ENCODE measurements at regions not wholly inside any gene's neighbourhood (a gene's known extent, or its start where the extent isn't known, plus 50 kb on each side); places are given as distances from the start of the nearest gene placed in this dataset.
A peak's percentile ranks its signal among the peaks of the same experiment; 100 is the strongest.
"Not testable (repeated sequence)": the region's sequence is repeated elsewhere in the genome, so short reads cannot be mapped to it uniquely, and the experiment has no call there.

GRCh38 chr5:96322217-96322616 lies 110.8 kb downstream of the PCSK1 start:
- H3K4me3 ChIP-seq (ENCODE audit: low read depth, low read length), result no peak overlapping the region
- DNase-seq (ENCODE audit: low read depth), result no peak

GRCh38 chr5:96321345-96321744 lies 111.7 kb downstream of the PCSK1 start:
- DNase-seq (ENCODE audit: low read depth), result no peak
- no peak overlapping the region for H3K4me3 ChIP-seq (ENCODE audit: low read depth, low read length)

GRCh38 chr5:96320797-96321196 lies 112.3 kb downstream of the PCSK1 start:
- H3K4me3 ChIP-seq (ENCODE audit: low read depth, low read length), result no peak overlapping the region
- DNase-seq (ENCODE audit: low read depth), result no peak

- not testable (repeated sequence) for H3K4me3 ChIP-seq (ENCODE audit: low read depth, low read length); DNase-seq (ENCODE audit: low read depth)
Observed at GRCh38 chr5:96319981-96320739, 112.9 kb downstream of the PCSK1 start.

GRCh38 chr5:96318569-96319110 lies 114.4 kb downstream of the PCSK1 start:
- DNase-seq (ENCODE audit: low read depth), result no peak
- H3K4me3 ChIP-seq (ENCODE audit: low read depth, low read length), result no peak overlapping the region

- no peak for DNase-seq (ENCODE audit: low read depth)
- no peak overlapping the region for H3K4me3 ChIP-seq (ENCODE audit: low read depth, low read length)
Observed at GRCh38 chr5:96317945-96318344, 115.1 kb downstream of the PCSK1 start.

GRCh38 chr5:96316487-96316886 lies 116.6 kb downstream of the PCSK1 start:
- no peak overlapping the region for H3K4me3 ChIP-seq (ENCODE audit: low read depth, low read length)
- no peak for DNase-seq (ENCODE audit: low read depth)

- H3K4me3 ChIP-seq (ENCODE audit: low read depth, low read length), result no peak overlapping the region
Observed at GRCh38 chr5:96316017-96316416, 117.0 kb downstream of the PCSK1 start.

GRCh38 chr5:96315431-96315830 lies 117.6 kb downstream of the PCSK1 start:
- no peak for DNase-seq (ENCODE audit: low read depth)

More at GRCh38 chr5:96316017-96316416, 117.0 kb downstream of the PCSK1 start:
- DNase-seq (ENCODE audit: low read depth), result no peak

GRCh38 chr5:96312383-96312782 lies 120.7 kb downstream of the PCSK1 start:
- H3K4me3 ChIP-seq (ENCODE audit: low read depth, low read length), result no peak overlapping the region
- DNase-seq (ENCODE audit: low read depth), result no peak

More at GRCh38 chr5:96315431-96315830, 117.6 kb downstream of the PCSK1 start:
- H3K4me3 ChIP-seq (ENCODE audit: low read depth, low read length), result no peak overlapping the region

- not testable (repeated sequence) for H3K4me3 ChIP-seq (ENCODE audit: low read depth, low read length); DNase-seq (ENCODE audit: low read depth)
Observed at GRCh38 chr5:96307047-96307446, 126.0 kb downstream of the PCSK1 start.

- no peak overlapping the region for H3K4me3 ChIP-seq (ENCODE audit: low read depth, low read length)
- DNase-seq (ENCODE audit: low read depth), result no peak
Observed at GRCh38 chr5:96302174-96302738, 130.8 kb downstream of the PCSK1 start.

- no peak for DNase-seq (ENCODE audit: low read depth)
- no peak overlapping the region for H3K4me3 ChIP-seq (ENCODE audit: low read depth, low read length)
Observed at GRCh38 chr5:96300976-96301375, 132.1 kb downstream of the PCSK1 start.

GRCh38 chr5:96297867-96298266 lies 135.2 kb downstream of the PCSK1 start:
- no peak overlapping the region for H3K4me3 ChIP-seq (ENCODE audit: low read depth, low read length)
- DNase-seq (ENCODE audit: low read depth), result peak; percentile 96

- H3K4me3 ChIP-seq (ENCODE audit: low read depth, low read length), result no peak overlapping the region
- peak; percentile 79 for DNase-seq (ENCODE audit: low read depth)
Observed at GRCh38 chr5:96297290-96297689, 135.8 kb downstream of the PCSK1 start.

GRCh38 chr5:96294884-96295202 lies 138.2 kb downstream of the PCSK1 start:
- no peak for DNase-seq (ENCODE audit: low read depth)
- H3K4me3 ChIP-seq (ENCODE audit: low read depth, low read length), result no peak overlapping the region

- H3K4me3 ChIP-seq (ENCODE audit: low read depth, low read length), result no peak overlapping the region
- no peak for DNase-seq (ENCODE audit: low read depth)
Observed at GRCh38 chr5:96293966-96294883, 138.8 kb downstream of the PCSK1 start.

- no peak for DNase-seq (ENCODE audit: low read depth)
- H3K4me3 ChIP-seq (ENCODE audit: low read depth, low read length), result no peak overlapping the region
Observed at GRCh38 chr5:96292582-96293247, 140.3 kb downstream of the PCSK1 start.

- not testable (repeated sequence) for DNase-seq (ENCODE audit: low read depth); H3K4me3 ChIP-seq (ENCODE audit: low read depth, low read length)
Observed at GRCh38 chr5:96289287-96289686, 143.8 kb downstream of the PCSK1 start.

- DNase-seq (ENCODE audit: low read depth), result peak; percentile 55
Observed at GRCh38 chr5:96288845-96289185, 144.2 kb downstream of the PCSK1 start.

More at GRCh38 chr5:96288845-96289185, 144.2 kb downstream of the PCSK1 start:
- no peak overlapping the region for H3K4me3 ChIP-seq (ENCODE audit: low read depth, low read length)
